Nephron progenitor cell (in vitro differentiated cells): ENCODE measurements at regions not wholly inside any gene's neighbourhood (a gene's known extent, or its start where the extent isn't known, plus 50 kb on each side); places are given as distances from the start of the nearest gene placed in this dataset.

ENCODE experiments used
- DNase-seq: peaks from one replicate; pipeline ENCODE4 v3.0.0; 2021
- H3K27ac Mint-ChIP-seq: 2 replicates; pipeline ENCODE4 v1.8.0; 2021; ENCODE audit warnings: mild to moderate bottlenecking, moderate library complexity, mixed read lengths
- H3K27me3 Mint-ChIP-seq: 2 replicates; pipeline ENCODE4 v1.8.0; 2021; ENCODE audit warnings: mild to moderate bottlenecking, low read depth, mixed read lengths; ENCODE audit not compliant: poor library complexity
- H3K36me3 Mint-ChIP-seq: 2 replicates; pipeline ENCODE4 v1.8.0; 2021; ENCODE audit warnings: low read depth, mixed read lengths
- H3K4me1 Mint-ChIP-seq: 2 replicates; pipeline ENCODE4 v1.8.0; 2021; ENCODE audit warnings: mixed read lengths
- H3K4me3 Mint-ChIP-seq: 2 replicates; pipeline ENCODE4 v1.8.0; 2021; ENCODE audit warnings: mild to moderate bottlenecking, moderate library complexity, mixed read lengths
- H3K9me3 Mint-ChIP-seq: 2 replicates; pipeline ENCODE4 v1.8.0; 2021; ENCODE audit warnings: mild to moderate bottlenecking, moderate library complexity, mixed read lengths
- TF ChIP-seq, protein P1 (sequence below): fragments of 200-600 bp; sonication (generic); IDR thresholded peaks from 2 replicates; pipeline ENCODE4 v1.5.0; 2021; ENCODE audit warnings: antibody characterized with exemption

DNA sequence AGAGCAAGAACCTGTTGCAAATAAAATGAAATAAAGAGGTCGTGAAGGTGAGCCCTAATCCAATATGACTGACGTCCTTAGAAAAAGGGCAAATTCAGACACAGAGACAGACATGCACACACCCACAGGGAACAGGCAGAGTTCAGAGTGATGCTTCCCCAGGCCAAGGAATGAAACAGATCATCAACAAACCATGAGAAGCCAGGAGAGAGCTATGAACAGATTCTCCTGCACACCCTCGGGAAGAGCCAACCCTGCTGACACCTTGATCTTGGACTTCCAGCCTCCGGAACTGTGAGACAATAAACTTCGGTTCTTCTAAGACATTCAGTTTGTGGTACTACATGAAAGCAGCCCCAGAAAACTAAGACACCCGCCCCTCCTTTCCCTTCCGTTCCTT, 290.4 kb upstream of the KLF6 start:
- Mint-ChIP-seq H3K36me3 (no peaks in the 10 kb centered on the region), H3K9me3 (no peaks in the 10 kb centered on the region), H3K4me1 (no peaks in the 10 kb centered on the region), H3K27ac (no peak overlapping the region), H3K27me3 (peaks cover 7% of the 10 kb centered on the region), H3K4me3 (no peak overlapping the region)
- DNase-seq, result no peak
- TF ChIP-seq, protein P1, sequence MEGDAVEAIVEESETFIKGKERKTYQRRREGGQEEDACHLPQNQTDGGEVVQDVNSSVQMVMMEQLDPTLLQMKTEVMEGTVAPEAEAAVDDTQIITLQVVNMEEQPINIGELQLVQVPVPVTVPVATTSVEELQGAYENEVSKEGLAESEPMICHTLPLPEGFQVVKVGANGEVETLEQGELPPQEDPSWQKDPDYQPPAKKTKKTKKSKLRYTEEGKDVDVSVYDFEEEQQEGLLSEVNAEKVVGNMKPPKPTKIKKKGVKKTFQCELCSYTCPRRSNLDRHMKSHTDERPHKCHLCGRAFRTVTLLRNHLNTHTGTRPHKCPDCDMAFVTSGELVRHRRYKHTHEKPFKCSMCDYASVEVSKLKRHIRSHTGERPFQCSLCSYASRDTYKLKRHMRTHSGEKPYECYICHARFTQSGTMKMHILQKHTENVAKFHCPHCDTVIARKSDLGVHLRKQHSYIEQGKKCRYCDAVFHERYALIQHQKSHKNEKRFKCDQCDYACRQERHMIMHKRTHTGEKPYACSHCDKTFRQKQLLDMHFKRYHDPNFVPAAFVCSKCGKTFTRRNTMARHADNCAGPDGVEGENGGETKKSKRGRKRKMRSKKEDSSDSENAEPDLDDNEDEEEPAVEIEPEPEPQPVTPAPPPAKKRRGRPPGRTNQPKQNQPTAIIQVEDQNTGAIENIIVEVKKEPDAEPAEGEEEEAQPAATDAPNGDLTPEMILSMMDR, result no peak

DNA sequence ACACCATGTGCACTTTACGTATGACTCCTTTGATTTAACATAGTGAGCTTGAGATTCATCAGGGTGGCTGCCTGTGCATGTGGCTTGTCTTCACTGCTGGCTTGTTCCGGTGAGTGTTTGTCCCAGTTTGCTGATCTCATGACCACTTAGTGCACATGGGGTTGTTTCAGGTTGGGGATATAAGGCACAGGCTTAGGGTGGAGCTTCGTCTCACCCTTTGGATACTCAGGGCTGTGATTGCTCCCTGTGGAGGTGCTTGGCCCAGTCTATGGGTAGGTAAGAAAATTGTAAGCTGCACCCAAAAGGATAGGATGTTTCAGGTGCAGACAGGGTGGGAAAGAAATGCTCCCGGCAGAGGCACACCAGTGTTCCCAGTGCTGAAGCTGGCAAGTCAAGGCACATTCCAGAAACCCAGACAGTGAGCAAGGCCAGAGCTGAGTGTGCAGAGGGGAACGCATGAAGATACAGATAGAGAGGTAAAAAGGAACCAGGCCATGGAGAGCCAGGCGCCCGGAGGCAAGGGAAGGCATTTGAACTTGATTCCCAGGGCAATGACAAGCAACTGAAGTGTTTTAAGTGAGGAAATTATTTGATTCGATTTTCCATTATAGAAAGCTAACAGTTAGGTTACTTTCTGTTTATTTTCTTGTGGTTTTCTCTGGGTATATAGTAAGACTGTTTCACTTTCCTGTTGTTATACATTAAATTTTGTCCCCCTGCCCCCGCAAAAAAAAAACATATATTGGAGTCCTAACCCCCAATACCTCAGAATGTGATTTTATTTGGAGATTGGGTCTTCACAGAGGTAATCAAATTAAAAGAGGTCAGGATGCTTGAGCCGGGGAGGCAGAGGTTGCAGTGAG, 289.8 kb upstream of the KLF6 start:
- H3K4me3 Mint-ChIP-seq, result no peak overlapping the region
- no peaks in the 10 kb centered on the region for H3K4me1 Mint-ChIP-seq
- H3K36me3 Mint-ChIP-seq, result no peaks in the 10 kb centered on the region
- TF ChIP-seq, protein P1, result no peak
- H3K9me3 Mint-ChIP-seq, result no peaks in the 10 kb centered on the region
- DNase-seq, result no peak
- peaks cover 7% of the 10 kb centered on the region for H3K27me3 Mint-ChIP-seq
- H3K27ac Mint-ChIP-seq, result no peak overlapping the region

DNA sequence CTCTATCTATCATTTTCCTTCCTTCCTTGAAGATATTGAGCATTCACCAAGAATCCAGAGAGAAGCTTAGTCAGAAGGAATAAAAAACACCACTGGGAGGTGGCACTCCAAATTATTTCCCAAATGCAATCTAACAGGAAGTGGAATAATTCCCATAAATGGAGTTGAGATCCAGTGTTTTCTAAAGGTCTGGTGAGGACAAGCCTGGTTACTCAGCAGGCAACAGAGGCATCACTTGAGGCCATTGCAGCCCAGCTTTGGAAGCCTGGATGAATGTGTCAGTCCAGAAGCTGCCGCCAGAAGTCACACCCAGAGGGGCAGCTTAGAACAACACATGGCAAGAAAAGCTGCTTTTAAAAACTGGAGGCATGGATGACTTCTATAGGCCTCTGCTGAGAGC, 288.9 kb upstream of the KLF6 start:
- Mint-ChIP-seq H3K27me3 (peaks cover 7% of the 10 kb centered on the region), H3K4me1 (no peaks in the 10 kb centered on the region), H3K9me3 (no peaks in the 10 kb centered on the region), H3K4me3 (no peak overlapping the region), H3K36me3 (no peaks in the 10 kb centered on the region), H3K27ac (no peak overlapping the region)
- DNase-seq, result no peak
- TF ChIP-seq, protein P1, result no peak

DNA sequence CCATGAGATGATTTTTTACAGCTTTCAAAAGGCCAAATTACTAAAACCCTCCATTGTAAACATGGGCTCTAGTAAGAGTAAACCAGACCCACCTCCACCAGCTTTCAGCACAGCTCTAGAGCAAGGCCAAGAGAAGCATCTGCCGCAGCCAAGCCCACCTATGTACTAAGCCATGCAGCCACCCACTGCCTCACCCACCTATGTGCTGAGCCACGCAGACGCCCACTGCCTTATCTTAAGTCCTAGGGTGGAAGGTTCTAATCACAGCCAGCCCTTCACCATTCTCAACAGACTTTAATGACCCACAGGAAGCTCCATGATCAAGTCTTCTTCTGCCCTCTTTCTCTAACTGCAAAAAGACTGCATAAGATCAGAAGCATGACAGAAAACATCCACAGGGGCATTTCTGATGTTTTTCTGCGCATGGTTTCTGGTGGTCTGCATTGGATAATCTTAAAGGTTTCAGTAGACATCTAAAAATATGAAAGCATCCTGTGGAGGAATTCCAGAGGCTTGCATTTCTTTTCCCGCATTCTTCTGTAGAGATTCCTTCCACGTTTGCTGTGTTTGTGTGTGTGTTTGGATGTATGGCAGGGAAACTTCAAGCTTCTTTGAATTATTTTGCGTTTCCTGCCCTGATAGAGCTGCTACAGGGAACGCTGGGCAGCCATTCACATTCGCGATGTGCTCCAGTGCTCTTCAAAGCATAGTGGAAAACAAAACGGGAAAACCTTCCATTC, 286.1 kb upstream of the KLF6 start:
- DNase-seq, result no peak
- no peak overlapping the region for H3K27ac Mint-ChIP-seq

DNA sequence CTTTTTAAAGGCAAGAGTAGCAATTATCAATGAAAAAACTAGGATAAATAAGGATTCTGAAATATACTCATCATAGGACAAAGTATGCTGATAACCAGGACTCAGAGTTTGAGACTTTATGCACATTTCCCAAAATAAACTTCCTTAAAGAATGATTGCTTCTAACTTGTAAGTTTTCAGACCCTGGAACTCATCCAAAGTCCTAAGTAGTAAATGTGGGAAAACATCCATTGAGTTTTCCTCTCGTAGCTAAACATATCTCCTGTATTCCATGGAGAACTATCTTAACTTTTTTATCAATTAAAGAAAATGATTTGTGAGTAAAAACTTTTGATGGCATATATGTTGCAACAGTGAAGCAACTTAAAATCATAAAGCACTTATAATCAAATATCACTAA, 285.2 kb upstream of the KLF6 start:
- H3K4me1 Mint-ChIP-seq, result no peaks in the 10 kb centered on the region
- no peak for DNase-seq
- TF ChIP-seq, protein P1, result no peak
- no peaks in the 10 kb centered on the region for H3K9me3 Mint-ChIP-seq
- H3K36me3 Mint-ChIP-seq, result no peaks in the 10 kb centered on the region
- no peak overlapping the region for H3K4me3 Mint-ChIP-seq
- H3K27me3 Mint-ChIP-seq, result no peaks in the 10 kb centered on the region
- no peak overlapping the region for H3K27ac Mint-ChIP-seq

More for the DNA sequence above, 286.1 kb upstream of the KLF6 start:
- H3K4me1 Mint-ChIP-seq, result no peaks in the 10 kb centered on the region
- no peaks in the 10 kb centered on the region for H3K36me3 Mint-ChIP-seq
- no peak overlapping the region for H3K4me3 Mint-ChIP-seq
- TF ChIP-seq, protein P1, result no peak
- H3K27me3 Mint-ChIP-seq, result no peaks in the 10 kb centered on the region
- H3K9me3 Mint-ChIP-seq, result no peaks in the 10 kb centered on the region
